Nephron progenitor cell (in vitro differentiated cells): ENCODE measurements at regions not wholly inside any gene's neighbourhood (a gene's known extent, or its start where the extent isn't known, plus 50 kb on each side); places are given as distances from the start of the nearest gene placed in this dataset.
"Not testable (repeated sequence)": the region's sequence is repeated elsewhere in the genome, so short reads cannot be mapped to it uniquely, and the experiment has no call there.

Experiments
- DNase-seq: peaks from one replicate; pipeline ENCODE4 v3.0.0; 2021
- H3K27ac Mint-ChIP-seq: 2 replicates; pipeline ENCODE4 v1.8.0; 2021; ENCODE audit warnings: mild to moderate bottlenecking, moderate library complexity, mixed read lengths
- H3K27me3 Mint-ChIP-seq: 2 replicates; pipeline ENCODE4 v1.8.0; 2021; ENCODE audit warnings: mild to moderate bottlenecking, low read depth, mixed read lengths; ENCODE audit not compliant: poor library complexity
- H3K36me3 Mint-ChIP-seq: 2 replicates; pipeline ENCODE4 v1.8.0; 2021; ENCODE audit warnings: low read depth, mixed read lengths
- H3K4me1 Mint-ChIP-seq: 2 replicates; pipeline ENCODE4 v1.8.0; 2021; ENCODE audit warnings: mixed read lengths
- H3K4me3 Mint-ChIP-seq: 2 replicates; pipeline ENCODE4 v1.8.0; 2021; ENCODE audit warnings: mild to moderate bottlenecking, moderate library complexity, mixed read lengths
- H3K9me3 Mint-ChIP-seq: 2 replicates; pipeline ENCODE4 v1.8.0; 2021; ENCODE audit warnings: mild to moderate bottlenecking, moderate library complexity, mixed read lengths
- TF ChIP-seq, protein P1 (sequence below): fragments of 200-600 bp; sonication (generic); IDR thresholded peaks from 2 replicates; pipeline ENCODE4 v1.5.0; 2021; ENCODE audit warnings: antibody characterized with exemption

DNA sequence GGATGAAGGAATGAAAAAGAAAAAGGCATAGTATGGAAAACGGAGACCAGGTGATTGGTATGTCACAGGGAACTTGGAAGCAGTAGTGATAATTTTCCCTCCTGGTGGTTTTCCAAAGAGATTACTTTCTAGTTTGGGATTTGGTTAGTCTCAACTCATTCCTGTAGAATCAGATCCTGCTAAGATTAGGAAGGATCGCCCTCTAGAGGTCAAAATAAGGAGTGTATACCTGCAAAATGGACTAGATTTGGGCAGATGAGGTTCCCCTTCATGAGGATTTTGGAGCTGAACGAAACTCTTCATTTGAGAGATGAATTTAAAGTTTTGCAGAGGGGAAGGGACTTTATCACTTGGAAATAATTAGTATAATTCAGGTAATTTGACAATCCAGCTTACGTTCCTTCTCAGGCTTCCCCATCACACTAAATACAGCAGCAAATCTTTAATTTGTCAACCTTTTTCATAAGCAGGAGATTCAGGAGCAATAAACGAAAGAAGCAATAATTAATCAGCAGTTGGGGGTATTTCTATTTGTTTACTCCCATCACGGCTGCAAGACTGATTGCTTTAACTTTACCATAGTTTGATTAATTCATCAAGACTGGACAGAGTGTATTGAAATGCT is 65.2 kb downstream of the CCDC195 start:
- Mint-ChIP-seq H3K9me3 (peaks cover 16% of the 10 kb centered on the region), H3K4me1 (no peaks in the 10 kb centered on the region), H3K27ac (no peak overlapping the region), H3K27me3 (peaks cover 4% of the 10 kb centered on the region), H3K4me3 (no peak overlapping the region), H3K36me3 (peaks cover 5% of the 10 kb centered on the region)
- peak; percentile 18 for DNase-seq
- TF ChIP-seq, protein P1, sequence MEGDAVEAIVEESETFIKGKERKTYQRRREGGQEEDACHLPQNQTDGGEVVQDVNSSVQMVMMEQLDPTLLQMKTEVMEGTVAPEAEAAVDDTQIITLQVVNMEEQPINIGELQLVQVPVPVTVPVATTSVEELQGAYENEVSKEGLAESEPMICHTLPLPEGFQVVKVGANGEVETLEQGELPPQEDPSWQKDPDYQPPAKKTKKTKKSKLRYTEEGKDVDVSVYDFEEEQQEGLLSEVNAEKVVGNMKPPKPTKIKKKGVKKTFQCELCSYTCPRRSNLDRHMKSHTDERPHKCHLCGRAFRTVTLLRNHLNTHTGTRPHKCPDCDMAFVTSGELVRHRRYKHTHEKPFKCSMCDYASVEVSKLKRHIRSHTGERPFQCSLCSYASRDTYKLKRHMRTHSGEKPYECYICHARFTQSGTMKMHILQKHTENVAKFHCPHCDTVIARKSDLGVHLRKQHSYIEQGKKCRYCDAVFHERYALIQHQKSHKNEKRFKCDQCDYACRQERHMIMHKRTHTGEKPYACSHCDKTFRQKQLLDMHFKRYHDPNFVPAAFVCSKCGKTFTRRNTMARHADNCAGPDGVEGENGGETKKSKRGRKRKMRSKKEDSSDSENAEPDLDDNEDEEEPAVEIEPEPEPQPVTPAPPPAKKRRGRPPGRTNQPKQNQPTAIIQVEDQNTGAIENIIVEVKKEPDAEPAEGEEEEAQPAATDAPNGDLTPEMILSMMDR, result peak; percentile 77

DNA sequence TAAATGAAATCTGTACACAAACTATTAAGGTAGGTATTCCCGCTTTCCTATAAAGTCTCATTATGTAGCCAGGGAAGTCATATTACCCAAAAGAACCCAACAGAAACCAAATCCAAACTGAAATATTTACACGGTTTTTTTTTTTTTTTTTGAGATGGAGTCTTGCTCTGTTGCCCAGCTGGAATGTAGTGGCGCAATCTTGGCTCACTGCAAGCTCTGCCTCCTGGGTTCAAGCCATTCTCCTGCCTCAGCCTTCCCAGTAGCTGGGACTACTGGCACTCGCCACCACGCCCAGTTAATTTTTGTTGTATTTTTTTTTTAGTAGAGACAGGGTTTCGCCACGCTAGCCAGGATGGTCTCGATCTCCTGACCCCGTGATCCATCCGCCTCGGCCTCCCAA is 62.5 kb upstream of the CUL3 start:
- H3K4me3 Mint-ChIP-seq, H3K9me3 Mint-ChIP-seq, H3K27ac Mint-ChIP-seq, DNase-seq, H3K4me1 Mint-ChIP-seq, H3K27me3 Mint-ChIP-seq, H3K36me3 Mint-ChIP-seq: not testable (repeated sequence)

DNA sequence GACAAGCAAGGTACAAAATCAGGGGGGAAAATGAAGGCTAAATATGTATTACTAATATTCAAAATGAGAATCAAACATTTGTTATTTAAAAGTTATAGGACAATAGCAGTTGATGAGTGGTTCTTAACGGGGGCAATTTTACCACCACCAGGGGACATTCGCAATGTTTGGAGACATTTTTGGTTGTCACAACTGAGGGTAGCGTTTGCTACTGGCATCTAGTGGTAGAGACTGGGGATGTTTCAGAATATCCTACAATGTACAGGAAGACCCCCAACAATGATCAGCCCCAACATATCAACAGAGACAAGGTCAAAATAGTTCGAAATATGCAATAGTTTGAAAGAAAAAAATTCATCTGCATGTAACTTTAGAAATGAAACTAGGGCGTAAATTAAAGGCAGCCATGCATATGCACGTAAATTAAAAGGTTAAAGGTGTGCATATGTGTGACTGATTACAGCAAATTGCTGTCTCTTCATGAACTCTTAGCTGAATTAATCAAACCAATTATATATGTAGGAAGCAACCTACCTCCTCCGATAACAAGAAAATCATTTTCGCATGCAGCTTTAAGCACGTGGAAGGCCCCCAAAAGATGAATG is 61.2 kb upstream of the CUL3 start:
- H3K36me3 Mint-ChIP-seq, result no peaks in the 10 kb centered on the region
- no peak overlapping the region for H3K4me3 Mint-ChIP-seq
- no peak for DNase-seq
- H3K27ac Mint-ChIP-seq, result no peak overlapping the region
- TF ChIP-seq, protein P1, result peak; percentile 52
- H3K27me3 Mint-ChIP-seq, result no peaks in the 10 kb centered on the region
- H3K4me1 Mint-ChIP-seq, result no peaks in the 10 kb centered on the region
- no peaks in the 10 kb centered on the region for H3K9me3 Mint-ChIP-seq

DNA sequence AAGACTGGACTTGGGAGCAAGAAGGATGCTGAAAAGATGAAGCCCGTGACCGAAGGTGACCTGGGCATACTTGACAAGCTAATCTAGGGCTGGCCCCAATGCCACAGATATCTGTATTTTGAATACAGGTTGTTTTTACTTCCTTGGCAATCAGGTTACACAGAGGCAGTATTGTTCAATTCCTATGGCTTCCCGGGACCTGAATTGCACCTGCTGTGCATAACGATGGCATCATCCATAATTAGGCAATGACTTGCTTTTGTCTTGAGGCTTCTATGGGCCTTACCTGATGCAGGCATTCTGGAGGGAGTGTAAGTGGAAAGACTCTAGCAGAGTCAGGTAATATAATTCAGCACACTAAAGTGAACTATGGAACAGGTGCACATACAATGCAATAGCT is 60.6 kb upstream of the CUL3 start:
- Mint-ChIP-seq H3K4me1 (no peaks in the 10 kb centered on the region), H3K36me3 (no peaks in the 10 kb centered on the region), H3K27ac (no peak overlapping the region), H3K27me3 (no peaks in the 10 kb centered on the region), H3K9me3 (no peaks in the 10 kb centered on the region), H3K4me3 (no peak overlapping the region)
- TF ChIP-seq, protein P1, result no peak
- no peak for DNase-seq

DNA sequence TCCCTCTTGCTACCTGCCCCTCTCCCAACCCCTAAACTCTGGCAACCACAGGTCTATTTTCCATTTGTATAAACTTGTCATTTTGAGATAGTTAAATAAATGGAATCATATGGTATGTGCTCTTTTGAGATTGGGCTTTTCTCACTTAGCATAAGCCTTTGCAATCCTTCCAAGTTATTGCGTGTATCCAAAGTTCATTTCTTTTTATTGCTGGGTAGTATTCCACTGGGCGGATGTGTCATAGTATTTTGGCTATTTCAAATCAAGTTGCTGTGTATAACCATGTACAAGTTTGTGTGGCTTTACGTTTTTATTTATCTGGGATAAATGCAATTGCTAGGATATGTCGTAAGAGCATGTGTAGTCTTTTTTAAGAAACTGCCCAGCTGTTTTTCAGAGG is 55.5 kb upstream of the CUL3 start:
- no peak for DNase-seq
- peaks cover 7% of the 10 kb centered on the region for H3K27me3 Mint-ChIP-seq
- H3K4me3 Mint-ChIP-seq, result no peak overlapping the region
- H3K9me3 Mint-ChIP-seq, result peaks cover 12% of the 10 kb centered on the region
- H3K36me3 Mint-ChIP-seq, result no peaks in the 10 kb centered on the region
- TF ChIP-seq, protein P1, result no peak
- no peak overlapping the region for H3K27ac Mint-ChIP-seq
- peaks cover 8% of the 10 kb centered on the region for H3K4me1 Mint-ChIP-seq

DNA sequence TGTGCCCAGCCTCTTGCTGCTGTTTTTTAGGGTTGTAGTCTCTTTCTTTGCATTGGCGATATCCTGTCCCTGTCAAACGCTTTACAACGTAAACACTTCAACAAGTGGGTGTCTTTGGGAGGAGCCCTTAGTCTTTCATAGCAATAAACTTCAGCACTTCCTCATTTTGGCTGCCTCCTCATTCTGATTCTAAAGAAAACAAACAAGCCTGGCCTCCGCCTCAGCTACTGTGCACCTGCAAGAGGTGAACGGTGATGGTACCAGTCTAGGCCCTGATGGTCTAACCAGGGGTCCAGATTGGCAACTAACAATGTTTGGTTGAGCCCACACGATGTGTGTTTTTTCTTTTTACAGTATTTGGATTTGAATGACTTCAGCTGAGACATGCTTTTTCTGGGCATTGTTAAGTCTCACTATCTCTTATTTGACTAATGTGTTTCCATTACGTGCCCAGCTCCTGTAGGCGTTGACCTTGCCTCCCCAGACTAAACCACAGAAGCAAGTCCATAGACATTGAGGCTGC is 53.2 kb upstream of the CUL3 start:
- TF ChIP-seq, protein P1, result no peak
- Mint-ChIP-seq H3K9me3 (peaks cover 12% of the 10 kb centered on the region), H3K36me3 (no peaks in the 10 kb centered on the region), H3K27me3 (peaks cover 7% of the 10 kb centered on the region), H3K4me1 (peaks cover 8% of the 10 kb centered on the region), H3K27ac (no peak overlapping the region), H3K4me3 (no peak overlapping the region)
- no peak for DNase-seq
